ENCODE measurements at regions not wholly inside any gene's neighbourhood (a gene's known extent, or its start where the extent isn't known, plus 50 kb on each side); places are given as distances from the start of the nearest gene placed in this dataset.

DNA sequence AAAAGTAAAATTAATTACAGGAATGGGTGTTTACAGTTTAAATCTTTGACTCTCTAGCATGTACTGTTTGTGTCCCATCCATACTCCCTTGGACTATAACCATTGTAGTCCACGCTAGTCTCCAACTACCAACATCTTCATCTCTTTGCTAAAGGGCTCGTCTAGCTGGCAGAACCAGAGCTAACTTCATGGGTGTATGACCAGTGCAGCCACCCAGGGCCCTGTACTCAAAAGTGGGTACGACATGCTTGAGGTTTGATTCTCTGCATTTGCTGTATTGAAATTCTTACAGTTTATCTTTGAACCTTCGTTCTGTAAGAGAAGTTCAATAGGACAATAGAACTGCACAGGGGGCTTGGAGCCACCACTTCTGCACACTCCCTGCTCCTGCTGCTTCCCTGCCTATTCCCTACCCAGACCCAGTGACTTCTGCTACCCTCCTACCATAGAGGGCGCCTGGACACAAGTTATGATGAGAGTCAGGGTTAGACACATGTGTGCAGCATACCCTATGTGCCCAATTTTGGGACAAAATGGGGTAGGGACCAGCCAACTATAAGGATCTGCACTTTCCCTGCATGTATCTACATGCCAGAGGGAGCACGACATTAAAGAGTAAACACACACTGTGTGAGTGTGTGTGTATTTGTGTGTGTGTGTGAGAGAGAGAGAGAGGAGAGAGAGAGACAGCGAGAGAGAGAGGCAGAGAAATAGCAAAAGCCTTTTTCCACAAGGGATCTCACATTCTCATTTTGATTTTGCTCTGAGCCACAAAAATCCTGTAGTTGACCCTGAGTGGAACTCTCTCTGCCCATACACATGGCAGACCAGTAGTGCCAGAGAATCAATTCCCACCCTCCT is 59.0 kb upstream of the NECTIN3 start:
- TF ChIP-seq, protein P1, sequence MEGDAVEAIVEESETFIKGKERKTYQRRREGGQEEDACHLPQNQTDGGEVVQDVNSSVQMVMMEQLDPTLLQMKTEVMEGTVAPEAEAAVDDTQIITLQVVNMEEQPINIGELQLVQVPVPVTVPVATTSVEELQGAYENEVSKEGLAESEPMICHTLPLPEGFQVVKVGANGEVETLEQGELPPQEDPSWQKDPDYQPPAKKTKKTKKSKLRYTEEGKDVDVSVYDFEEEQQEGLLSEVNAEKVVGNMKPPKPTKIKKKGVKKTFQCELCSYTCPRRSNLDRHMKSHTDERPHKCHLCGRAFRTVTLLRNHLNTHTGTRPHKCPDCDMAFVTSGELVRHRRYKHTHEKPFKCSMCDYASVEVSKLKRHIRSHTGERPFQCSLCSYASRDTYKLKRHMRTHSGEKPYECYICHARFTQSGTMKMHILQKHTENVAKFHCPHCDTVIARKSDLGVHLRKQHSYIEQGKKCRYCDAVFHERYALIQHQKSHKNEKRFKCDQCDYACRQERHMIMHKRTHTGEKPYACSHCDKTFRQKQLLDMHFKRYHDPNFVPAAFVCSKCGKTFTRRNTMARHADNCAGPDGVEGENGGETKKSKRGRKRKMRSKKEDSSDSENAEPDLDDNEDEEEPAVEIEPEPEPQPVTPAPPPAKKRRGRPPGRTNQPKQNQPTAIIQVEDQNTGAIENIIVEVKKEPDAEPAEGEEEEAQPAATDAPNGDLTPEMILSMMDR (IDR thresholded peaks at IDR 0.05) = peak in 3 of 6 experiments; percentile 19 to 26 (median 23)
- no peak for TF ChIP-seq POLR2A (IDR thresholded peaks at IDR 0.05)

All from Peyer's patch (tissue), 4 donors.